ENCODE measurements at regions not wholly inside any gene's neighbourhood (a gene's known extent, or its start where the extent isn't known, plus 50 kb on each side); places are given as distances from the start of the nearest gene placed in this dataset.

GRCh38 chr2:236517251-236518031 is 52.2 kb upstream of the ACKR3 start:
- peak in 1 of 2 donors; percentile 43 for DNase-seq (ENCODE audit: low read depth in 2 of 2)
- no peak for TF ChIP-seq CTCF (IDR thresholded peaks at IDR 0.05; ENCODE audit: low read depth, low read length)
- H3K4me3 ChIP-seq (replicated peaks in 1 of 2; ENCODE audit: low read depth in 2 of 2, low read length in 2 of 2): no peak overlapping the region

Measured in cardiac fibroblast (primary cell).